NOMO-1 treated with DMSO at 0.1 percent for 48 hours (cell line): ENCODE measurements at regions not wholly inside any gene's neighbourhood (a gene's known extent, or its start where the extent isn't known, plus 50 kb on each side); places are given as distances from the start of the nearest gene placed in this dataset.
A peak's percentile ranks its signal among the peaks of the same experiment; 100 is the strongest.

Experiments used
- DNase-seq: peaks from one replicate; lab custom pipeline; 2025; ENCODE audit not compliant: unreplicated experiment; lab: John Stamatoyannopoulos, UW

GRCh38 chr20:22470620-22471026 lies 113.7 kb downstream of the FOXA2 start:
- no peak for DNase-seq

GRCh38 chr20:22466447-22467171 lies 117.8 kb downstream of the FOXA2 start:
- DNase-seq, result no peak

GRCh38 chr20:22465622-22466446 lies 118.5 kb downstream of the FOXA2 start:
- DNase-seq, result no peak

GRCh38 chr20:22464312-22465003 lies 119.9 kb downstream of the FOXA2 start:
- DNase-seq, result no peak

- peak; percentile 40 for DNase-seq
Observed at GRCh38 chr20:22462975-22463914, 121.1 kb downstream of the FOXA2 start.

GRCh38 chr20:22460803-22461202 lies 123.6 kb downstream of the FOXA2 start:
- no peak for DNase-seq

- DNase-seq, result no peak
Observed at GRCh38 chr20:22460231-22460630, 124.1 kb downstream of the FOXA2 start.

- DNase-seq, result no peak
Observed at GRCh38 chr20:22459754-22460153, 124.6 kb downstream of the FOXA2 start.

- no peak for DNase-seq
Observed at GRCh38 chr20:22456109-22456508, 128.3 kb downstream of the FOXA2 start.

- no peak for DNase-seq
Observed at GRCh38 chr20:22455259-22455658, 129.1 kb downstream of the FOXA2 start.

- no peak for DNase-seq
Observed at GRCh38 chr20:22453244-22454080, 130.9 kb downstream of the FOXA2 start.

- no peak for DNase-seq
Observed at GRCh38 chr20:22452442-22453011, 131.8 kb downstream of the FOXA2 start.

GRCh38 chr20:22450537-22450936 lies 133.8 kb downstream of the FOXA2 start:
- DNase-seq, result no peak

GRCh38 chr20:22449188-22449973 lies 135.0 kb downstream of the FOXA2 start:
- DNase-seq, result no peak

GRCh38 chr20:22447447-22447778 lies 137.0 kb downstream of the FOXA2 start:
- no peak for DNase-seq

- DNase-seq, result no peak
Observed at GRCh38 chr20:22446613-22447446, 137.5 kb downstream of the FOXA2 start.

GRCh38 chr20:22442318-22442717 lies 142.1 kb downstream of the FOXA2 start:
- no peak for DNase-seq

GRCh38 chr20:22438926-22439325 lies 145.4 kb downstream of the FOXA2 start:
- no peak for DNase-seq
